Colonic mucosa (tissue), 4 donors: ENCODE measurements at regions not wholly inside any gene's neighbourhood (a gene's known extent, or its start where the extent isn't known, plus 50 kb on each side); places are given as distances from the start of the nearest gene placed in this dataset.
"Not testable (repeated sequence)": the region's sequence is repeated elsewhere in the genome, so short reads cannot be mapped to it uniquely, and the experiment has no call there.

ENCODE experiments used
- DNase-seq: peaks from one replicate; pipeline ENCODE4 v3.0.0-alpha.2; 2020
- H3K27ac ChIP-seq: fragments of 200-600 bp; one replicate; pipeline ENCODE4 v1.8.0; 2021
- H3K27me3 ChIP-seq: fragments of 200-600 bp; one replicate; pipeline ENCODE4 v1.8.0; 2021
- H3K36me3 ChIP-seq: fragments of 200-600 bp; one replicate; pipeline ENCODE4 v1.8.0; 2021
- H3K4me1 ChIP-seq: fragments of 200-600 bp; one replicate; pipeline ENCODE4 v1.8.0; 2021; ENCODE audit warnings: mild to moderate bottlenecking
- H3K4me3 ChIP-seq: fragments of 200-600 bp; one replicate; pipeline ENCODE4 v1.8.0; 2021
- H3K9ac ChIP-seq, 2 donors: one replicate each; pipeline ENCODE4 v1.7.0; 2013; ENCODE audit warnings: control low read depth in 2 of 2, low read depth in 2 of 2, low read length in 2 of 2
- H3K9me3 ChIP-seq: fragments of 200-600 bp; one replicate; pipeline ENCODE4 v1.8.0; 2021
- intact Hi-C: fragments of 100-400 bp; cut with DNase I; formaldehyde crosslinking; loops from one replicate; pipeline ENCODE4 v1.14.1; 2022
- TF ChIP-seq, protein P1 (sequence below): fragments of 200-600 bp; IDR thresholded peaks from one replicate; pipeline ENCODE4 v1.8.0; 2022; ENCODE audit warnings: antibody characterized with exemption, mild to moderate bottlenecking
- donor health status: healthy.
- donor health status: DM: no; HTN: no; CAD: no.
- donor health status: DM: no; HTN: no; CAD: no.

DNA sequence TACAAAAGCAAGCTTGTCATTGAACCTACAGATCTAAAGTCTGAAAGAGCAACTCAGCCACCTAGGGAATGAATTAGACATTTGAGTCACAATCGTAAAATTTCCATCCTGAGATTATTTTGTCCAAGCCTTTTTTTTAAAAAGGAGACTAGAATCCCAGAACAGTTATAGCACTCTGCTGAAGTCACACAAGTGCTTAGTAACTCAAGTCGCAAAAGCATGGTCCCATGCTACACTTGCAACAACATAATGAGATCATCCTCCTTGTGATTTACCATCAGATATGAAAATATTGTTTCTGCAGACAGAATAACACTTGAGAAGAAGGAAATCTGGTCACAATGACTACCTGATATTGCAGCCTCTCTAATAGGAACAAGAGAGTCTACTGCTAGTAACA, 106.7 kb downstream of the ZIC4 start:
- no peak for DNase-seq
- TF ChIP-seq, protein P1, sequence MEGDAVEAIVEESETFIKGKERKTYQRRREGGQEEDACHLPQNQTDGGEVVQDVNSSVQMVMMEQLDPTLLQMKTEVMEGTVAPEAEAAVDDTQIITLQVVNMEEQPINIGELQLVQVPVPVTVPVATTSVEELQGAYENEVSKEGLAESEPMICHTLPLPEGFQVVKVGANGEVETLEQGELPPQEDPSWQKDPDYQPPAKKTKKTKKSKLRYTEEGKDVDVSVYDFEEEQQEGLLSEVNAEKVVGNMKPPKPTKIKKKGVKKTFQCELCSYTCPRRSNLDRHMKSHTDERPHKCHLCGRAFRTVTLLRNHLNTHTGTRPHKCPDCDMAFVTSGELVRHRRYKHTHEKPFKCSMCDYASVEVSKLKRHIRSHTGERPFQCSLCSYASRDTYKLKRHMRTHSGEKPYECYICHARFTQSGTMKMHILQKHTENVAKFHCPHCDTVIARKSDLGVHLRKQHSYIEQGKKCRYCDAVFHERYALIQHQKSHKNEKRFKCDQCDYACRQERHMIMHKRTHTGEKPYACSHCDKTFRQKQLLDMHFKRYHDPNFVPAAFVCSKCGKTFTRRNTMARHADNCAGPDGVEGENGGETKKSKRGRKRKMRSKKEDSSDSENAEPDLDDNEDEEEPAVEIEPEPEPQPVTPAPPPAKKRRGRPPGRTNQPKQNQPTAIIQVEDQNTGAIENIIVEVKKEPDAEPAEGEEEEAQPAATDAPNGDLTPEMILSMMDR: no peak
- H3K9ac ChIP-seq: no peak overlapping the region
- intact Hi-C loops: no loop called here
- no peaks in the 10 kb centered on the region for H3K27me3 ChIP-seq
- no peaks in the 10 kb centered on the region for H3K4me1 ChIP-seq
- H3K36me3 ChIP-seq: no peaks in the 10 kb centered on the region
- H3K4me3 ChIP-seq: no peak overlapping the region
- H3K9me3 ChIP-seq: no peaks in the 10 kb centered on the region
- H3K27ac ChIP-seq: no peak overlapping the region

DNA sequence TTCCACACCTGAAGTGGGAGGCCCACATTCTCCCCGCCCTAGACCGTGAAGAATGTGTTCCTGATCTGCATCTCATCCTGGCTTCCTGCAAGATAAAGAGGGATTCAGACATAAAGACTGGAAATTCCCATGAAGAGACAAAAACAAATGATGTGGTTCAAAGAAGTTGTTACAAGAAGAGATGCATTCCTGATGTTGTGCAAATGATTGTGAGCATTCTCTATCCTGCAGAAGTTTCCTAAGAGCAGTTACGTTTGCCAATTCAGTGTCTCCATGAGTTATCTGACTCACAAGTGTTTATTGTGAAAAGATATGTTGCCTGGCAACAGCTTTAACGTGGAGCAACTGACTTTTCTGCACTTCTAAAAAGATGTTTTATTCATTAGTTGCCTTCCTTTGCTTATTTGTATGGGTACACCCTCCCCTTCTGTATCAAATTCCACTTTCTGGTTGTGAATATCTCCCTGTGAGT, 107.8 kb downstream of the ZIC4 start:
- no peaks in the 10 kb centered on the region for H3K36me3 ChIP-seq
- H3K9ac ChIP-seq: no peak overlapping the region
- no peak overlapping the region for H3K27ac ChIP-seq
- H3K4me3 ChIP-seq: no peak overlapping the region
- no peaks in the 10 kb centered on the region for H3K9me3 ChIP-seq
- no peaks in the 10 kb centered on the region for H3K4me1 ChIP-seq
- intact Hi-C loops: no loop called here
- H3K27me3 ChIP-seq: no peaks in the 10 kb centered on the region
- TF ChIP-seq, protein P1: no peak
- DNase-seq: no peak

DNA sequence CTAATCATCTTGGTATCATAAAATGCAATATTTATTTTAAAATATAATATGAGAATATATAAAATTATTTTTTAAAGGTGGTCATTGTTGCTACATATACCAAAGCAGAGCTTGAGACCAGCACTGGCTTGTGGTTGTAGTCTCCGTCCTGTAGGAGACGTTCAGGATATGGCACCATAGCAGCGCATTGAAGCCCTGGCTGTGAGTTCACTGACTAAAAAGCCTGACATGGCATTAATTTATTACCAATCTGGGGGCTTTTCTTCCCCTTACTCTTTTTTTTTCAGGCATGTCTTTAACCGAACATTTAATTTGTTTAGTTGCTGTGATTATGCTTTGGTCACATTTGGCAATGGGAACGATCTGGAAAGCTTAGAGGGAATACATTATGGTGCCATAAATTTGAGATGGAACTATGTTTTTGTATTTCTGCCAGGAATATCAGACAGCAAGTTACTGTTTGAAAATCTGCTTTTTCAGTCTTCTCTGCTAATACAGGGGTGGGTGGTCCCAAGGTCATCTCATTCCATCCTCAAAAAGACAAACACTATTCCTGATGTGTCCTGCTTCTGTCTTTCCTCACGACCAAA, 108.5 kb downstream of the ZIC4 start:
- H3K9ac ChIP-seq: no peak overlapping the region

DNA sequence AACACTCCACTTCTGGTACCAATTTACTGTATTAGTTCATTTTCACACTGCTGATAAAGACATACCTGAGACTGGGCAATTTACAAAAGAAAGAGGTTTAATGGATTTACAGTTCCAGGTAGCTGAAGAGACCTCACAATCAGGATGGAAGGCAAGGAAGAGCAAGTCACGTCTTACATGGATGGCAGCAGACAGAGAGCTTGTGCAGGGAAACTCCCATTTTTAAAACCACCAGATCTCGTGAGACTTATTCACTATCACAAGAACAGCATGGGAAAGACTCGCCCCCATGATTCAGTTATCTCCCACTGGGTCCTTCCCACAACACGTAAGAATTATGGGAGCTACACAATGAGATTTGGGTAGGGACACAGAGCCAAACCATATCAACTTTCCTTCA, 119.0 kb downstream of the ZIC4 start:
- intact Hi-C loops, H3K27me3 ChIP-seq, DNase-seq: not testable (repeated sequence)

More for the DNA sequence above, 108.5 kb downstream of the ZIC4 start:
- H3K4me1 ChIP-seq: no peaks in the 10 kb centered on the region
- no peak overlapping the region for H3K27ac ChIP-seq
- no peaks in the 10 kb centered on the region for H3K36me3 ChIP-seq
- no peaks in the 10 kb centered on the region for H3K27me3 ChIP-seq
- no peaks in the 10 kb centered on the region for H3K9me3 ChIP-seq
- no peak for DNase-seq
- H3K4me3 ChIP-seq: no peak overlapping the region
- intact Hi-C loops: no loop called here
- TF ChIP-seq, protein P1: no peak

DNA sequence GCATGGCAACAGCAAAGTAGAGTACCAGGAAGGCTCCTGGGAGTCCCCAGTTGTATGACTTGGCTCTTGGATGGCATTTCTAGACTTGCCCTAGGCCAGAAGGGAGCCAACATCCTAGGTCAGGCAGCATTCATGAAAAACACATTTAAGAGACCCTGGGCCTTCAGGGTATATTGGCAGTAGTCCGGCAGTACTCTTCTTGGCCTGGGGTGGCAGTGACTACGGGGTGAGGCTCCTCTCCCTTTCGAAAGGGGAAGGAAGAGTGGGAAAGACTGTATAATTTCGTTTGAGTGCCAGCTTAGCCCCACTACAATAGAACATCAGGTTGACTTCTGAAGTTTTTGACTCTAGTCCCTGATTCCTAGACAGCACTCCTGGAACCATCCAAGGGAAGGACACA, 136.4 kb downstream of the ZIC4 start:
- Histone ChIP-seq H3K4me1 (no peaks in the 10 kb centered on the region), H3K27ac (no peak overlapping the region), H3K9me3 (no peaks in the 10 kb centered on the region), H3K4me3 (no peak overlapping the region), H3K27me3 (no peaks in the 10 kb centered on the region), H3K9ac (no peak overlapping the region), H3K36me3 (no peaks in the 10 kb centered on the region)
- intact Hi-C loops: no loop called here
- DNase-seq: no peak
- TF ChIP-seq, protein P1: no peak

More for the DNA sequence above, 119.0 kb downstream of the ZIC4 start:
- H3K36me3 ChIP-seq, H3K9me3 ChIP-seq, H3K27ac ChIP-seq, H3K9ac ChIP-seq, H3K4me3 ChIP-seq, H3K4me1 ChIP-seq: not testable (repeated sequence)

DNA sequence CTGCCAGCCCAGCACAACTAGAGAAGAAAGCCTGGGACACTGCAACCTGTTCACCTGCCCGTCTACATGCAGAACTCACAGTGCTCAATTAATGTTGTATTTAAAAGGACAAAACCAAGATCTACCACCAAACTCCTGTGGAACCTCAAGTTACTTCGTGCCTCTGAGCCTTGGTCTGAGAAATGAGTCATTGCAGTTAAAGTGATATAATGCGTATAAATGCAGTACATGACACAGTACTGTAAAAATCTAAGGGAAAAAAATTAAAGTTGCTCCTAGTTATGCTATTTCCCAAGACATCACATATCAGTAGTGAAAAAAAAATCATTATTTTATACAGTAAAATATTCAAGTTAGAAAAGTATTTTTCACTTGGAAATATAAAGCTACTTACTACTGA, 138.9 kb downstream of the ZIC4 start:
- no peaks in the 10 kb centered on the region for H3K4me1 ChIP-seq
- no peak overlapping the region for H3K9ac ChIP-seq
- no peaks in the 10 kb centered on the region for H3K36me3 ChIP-seq
- DNase-seq: no peak
- no peaks in the 10 kb centered on the region for H3K27me3 ChIP-seq
- intact Hi-C loops: no loop called here
- no peak overlapping the region for H3K27ac ChIP-seq
- no peak overlapping the region for H3K4me3 ChIP-seq
- no peaks in the 10 kb centered on the region for H3K9me3 ChIP-seq
- TF ChIP-seq, protein P1: no peak
